Right atrium auricular region (tissue), 2 donors: ENCODE measurements at regions not wholly inside any gene's neighbourhood (a gene's known extent, or its start where the extent isn't known, plus 50 kb on each side); places are given as distances from the start of the nearest gene placed in this dataset.

Source experiments
- DNase-seq: peaks from one replicate; pipeline ENCODE4 v3.0.0-alpha.2; 2019; ENCODE audit warnings: low spot score
- H3K27ac ChIP-seq, 2 donors: fragments of 200-600 bp; sonication (generic); 1 replicate in 1 of 2; 2 replicates in 1 of 2; pipeline ENCODE4 v1.5.1; 2016 to 2019
- H3K27me3 ChIP-seq, 2 donors: fragments of 200-600 bp; sonication (generic); one replicate each; pipeline versions ENCODE4 v1.5.1 to v1.6.0; 2017 to 2019
- H3K36me3 ChIP-seq: fragments of 200-600 bp; sonication (generic); one replicate; pipeline ENCODE4 v1.5.1; 2016
- H3K4me1 ChIP-seq, 2 donors: fragments of 200-600 bp; sonication (generic); one replicate each; pipeline versions ENCODE4 v1.5.1 to v1.6.0; 2017 to 2019
- H3K4me3 ChIP-seq, 2 donors: fragments of 200-600 bp; sonication (generic); 1 replicate in 1 of 2; 2 replicates in 1 of 2; pipeline ENCODE4 v1.5.1; 2017 to 2019; ENCODE audit warnings: mild to moderate bottlenecking in 1 of 2, moderate library complexity in 1 of 2
- H3K9me3 ChIP-seq, 2 donors: fragments of 200-600 bp; sonication (generic); one replicate each; pipeline ENCODE4 v1.5.1; 2019
- TF ChIP-seq, protein P1 (sequence below), 2 donors: fragments of 200-600 bp; sonication (generic); IDR thresholded peaks; one replicate each; pipeline ENCODE4 v1.5.1; 2019; ENCODE audit warnings: antibody characterized with exemption in 2 of 2

DNA sequence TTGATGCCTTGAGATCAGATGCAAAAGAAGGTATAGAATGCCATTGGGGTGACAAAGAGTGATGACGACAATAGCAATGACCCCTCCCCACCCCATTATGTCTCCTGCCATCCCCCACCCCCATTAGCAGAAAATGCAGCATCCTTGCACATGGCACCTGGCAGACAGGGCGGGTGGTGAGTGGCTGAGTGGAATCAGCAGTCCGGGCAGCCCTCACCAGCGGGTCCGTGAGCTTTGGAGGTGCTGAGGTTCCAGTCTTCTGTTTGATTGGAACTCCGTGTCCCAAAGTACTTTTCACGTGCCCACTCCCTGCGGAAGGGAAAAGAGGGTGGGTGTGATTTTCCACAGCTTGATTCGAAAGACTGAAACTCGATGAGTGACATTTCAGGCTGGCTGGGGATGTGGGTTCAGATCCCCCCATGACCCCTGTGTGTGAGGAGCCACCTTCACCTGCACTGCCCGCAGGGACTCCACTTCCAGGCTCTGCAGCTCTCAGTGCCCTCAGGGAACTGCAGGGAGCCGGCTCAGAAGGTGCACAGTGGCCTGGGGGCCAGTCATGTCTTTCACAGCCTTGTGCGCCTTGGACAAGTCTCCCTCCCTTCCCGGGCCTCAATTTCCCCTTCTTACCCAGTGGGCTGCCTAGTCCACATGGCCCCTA, 130.9 kb downstream of the GLI2 start:
- no peak for DNase-seq
- Histone ChIP-seq H3K27ac (peak overlapping the region; percentile 75 to 77), H3K27me3 (no peaks in the 10 kb centered on the region), H3K4me1 (peaks cover 0 to 30% of the 10 kb centered on the region in 2 donors), H3K36me3 (no peaks in the 10 kb centered on the region), H3K9me3 (no peaks in the 10 kb centered on the region), H3K4me3 (peak overlapping the region in 1 of 2 donors; percentile 45)
- TF ChIP-seq, protein P1, sequence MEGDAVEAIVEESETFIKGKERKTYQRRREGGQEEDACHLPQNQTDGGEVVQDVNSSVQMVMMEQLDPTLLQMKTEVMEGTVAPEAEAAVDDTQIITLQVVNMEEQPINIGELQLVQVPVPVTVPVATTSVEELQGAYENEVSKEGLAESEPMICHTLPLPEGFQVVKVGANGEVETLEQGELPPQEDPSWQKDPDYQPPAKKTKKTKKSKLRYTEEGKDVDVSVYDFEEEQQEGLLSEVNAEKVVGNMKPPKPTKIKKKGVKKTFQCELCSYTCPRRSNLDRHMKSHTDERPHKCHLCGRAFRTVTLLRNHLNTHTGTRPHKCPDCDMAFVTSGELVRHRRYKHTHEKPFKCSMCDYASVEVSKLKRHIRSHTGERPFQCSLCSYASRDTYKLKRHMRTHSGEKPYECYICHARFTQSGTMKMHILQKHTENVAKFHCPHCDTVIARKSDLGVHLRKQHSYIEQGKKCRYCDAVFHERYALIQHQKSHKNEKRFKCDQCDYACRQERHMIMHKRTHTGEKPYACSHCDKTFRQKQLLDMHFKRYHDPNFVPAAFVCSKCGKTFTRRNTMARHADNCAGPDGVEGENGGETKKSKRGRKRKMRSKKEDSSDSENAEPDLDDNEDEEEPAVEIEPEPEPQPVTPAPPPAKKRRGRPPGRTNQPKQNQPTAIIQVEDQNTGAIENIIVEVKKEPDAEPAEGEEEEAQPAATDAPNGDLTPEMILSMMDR (IDR thresholded peaks at IDR 0.05) = no peak

DNA sequence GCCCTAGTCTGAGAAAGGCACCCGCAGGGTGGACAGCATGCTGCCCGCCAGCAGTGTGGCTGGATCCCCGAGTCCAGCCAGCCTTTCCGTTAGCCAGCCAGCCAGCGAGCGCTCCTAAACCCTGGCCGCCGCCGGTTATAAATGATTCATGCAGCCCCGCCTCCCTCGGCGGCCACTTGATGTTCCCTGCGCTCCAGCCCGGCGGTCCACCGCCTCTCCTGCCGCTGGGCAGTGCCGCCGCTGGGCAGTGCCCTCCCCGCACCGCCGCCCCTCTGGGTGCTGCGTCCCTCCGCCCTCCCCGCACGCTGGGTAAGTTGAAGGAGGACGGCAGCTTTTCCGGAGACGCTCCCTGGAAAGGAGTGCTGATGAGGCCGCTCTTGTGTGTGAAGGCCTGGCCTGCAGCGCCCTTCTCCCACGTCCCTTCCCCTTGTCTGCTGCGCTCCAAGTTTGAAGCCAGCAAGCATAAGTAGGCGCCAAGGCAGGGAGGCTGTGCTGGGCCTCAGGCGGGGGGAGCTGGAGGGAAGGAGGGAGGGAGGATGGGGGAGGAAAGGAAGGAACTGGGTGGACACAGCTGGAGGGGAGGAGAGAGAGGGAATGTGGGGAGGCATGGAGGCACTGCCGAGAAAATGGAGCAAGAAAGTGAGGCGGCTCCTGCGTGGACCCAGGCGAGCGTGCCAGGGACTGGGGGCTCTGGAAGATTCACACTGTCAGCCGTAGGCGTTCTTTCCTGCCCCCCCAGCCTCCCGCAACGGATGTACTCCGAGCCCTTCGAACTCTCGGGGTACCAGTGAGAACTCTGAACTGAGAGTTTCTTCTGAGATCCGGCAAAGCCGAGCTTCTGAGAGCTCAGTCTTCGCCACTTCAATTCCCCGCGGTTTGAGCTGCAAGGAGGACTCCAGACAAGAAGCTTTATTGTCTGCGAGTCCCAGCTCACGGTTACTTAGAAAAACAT, 131.9 kb downstream of the GLI2 start:
- H3K4me1 ChIP-seq = peaks cover 0 to 30% of the 10 kb centered on the region in 2 donors
- DNase-seq = peak; percentile 87
- TF ChIP-seq, protein P1 (IDR thresholded peaks at IDR 0.05) = no peak

DNA sequence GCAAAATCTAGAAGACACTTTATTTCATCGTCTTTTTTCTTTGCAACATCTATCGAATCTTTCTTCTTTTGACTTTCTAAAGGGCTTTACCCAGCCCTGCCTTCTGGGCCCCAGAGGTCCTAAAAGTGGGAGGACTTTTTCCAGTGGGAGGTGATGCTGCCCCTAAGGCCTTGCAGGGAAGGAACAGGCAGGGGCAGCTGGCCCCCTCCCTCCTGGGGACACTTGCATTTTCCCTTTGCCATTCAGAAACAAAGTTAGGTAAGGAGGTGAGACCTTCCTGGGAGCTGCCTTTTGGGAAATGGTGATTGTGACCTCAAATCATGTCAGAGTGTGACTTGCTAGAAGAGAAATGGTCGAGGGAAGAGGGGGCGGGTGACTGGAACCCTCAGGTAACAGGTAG, 132.7 kb downstream of the GLI2 start:
- DNase-seq = no peak
- no peaks in the 10 kb centered on the region for H3K27me3 ChIP-seq
- H3K4me3 ChIP-seq = peak overlapping the region in 1 of 2 donors; percentile 45
- no peaks in the 10 kb centered on the region for H3K9me3 ChIP-seq
- no peaks in the 10 kb centered on the region for H3K36me3 ChIP-seq
- H3K27ac ChIP-seq = peak overlapping the region; percentile 75 to 77
- H3K4me1 ChIP-seq = peaks cover 0 to 30% of the 10 kb centered on the region in 2 donors
- TF ChIP-seq, protein P1 (IDR thresholded peaks at IDR 0.05) = no peak

More for the DNA sequence above, 131.9 kb downstream of the GLI2 start:
- Histone ChIP-seq H3K4me3 (peak overlapping the region; percentile 19 to 45), H3K36me3 (no peaks in the 10 kb centered on the region), H3K27me3 (no peaks in the 10 kb centered on the region), H3K9me3 (no peaks in the 10 kb centered on the region), H3K27ac (peak overlapping the region; percentile 75 to 77)

DNA sequence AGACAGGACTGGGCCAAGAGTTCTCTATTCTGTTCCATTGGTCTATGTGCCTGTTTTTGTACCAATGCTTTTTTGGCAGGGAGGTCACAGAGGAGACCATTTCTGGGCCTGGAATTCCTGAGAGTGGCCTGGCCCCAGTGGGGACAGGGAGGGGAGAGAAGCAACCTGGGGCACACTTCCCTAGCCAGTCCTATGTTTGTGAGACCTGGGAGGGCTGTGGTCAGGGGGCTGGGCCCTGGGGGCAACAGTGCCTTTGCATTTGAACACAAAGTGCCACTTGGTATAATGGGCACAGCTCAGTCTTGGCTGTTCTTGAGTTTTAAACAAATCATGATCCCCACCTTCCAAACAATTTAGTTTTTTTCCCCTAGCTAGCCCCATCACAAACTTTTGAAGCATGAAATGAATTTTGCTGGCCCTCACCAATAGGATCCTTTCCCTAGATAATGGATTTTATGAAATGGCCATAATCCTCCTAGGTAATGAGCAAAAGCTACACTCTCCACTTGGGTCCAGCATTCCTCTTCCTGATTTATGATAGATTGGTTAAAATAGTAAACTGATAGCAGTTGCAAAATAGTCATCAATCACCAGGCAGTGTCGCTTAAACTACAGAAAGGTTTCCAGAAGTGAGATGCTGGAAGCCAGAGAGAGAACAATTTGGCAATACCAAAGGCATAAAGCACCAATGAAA, 133.5 kb downstream of the GLI2 start:
- H3K4me1 ChIP-seq = peaks cover 0 to 23% of the 10 kb centered on the region in 2 donors
- no peaks in the 10 kb centered on the region for H3K27me3 ChIP-seq
- TF ChIP-seq, protein P1 (IDR thresholded peaks at IDR 0.05) = no peak
- no peaks in the 10 kb centered on the region for H3K9me3 ChIP-seq
- DNase-seq = no peak
- no peaks in the 10 kb centered on the region for H3K36me3 ChIP-seq
- peak overlapping the region in 1 of 2 donors; percentile 75 for H3K27ac ChIP-seq
- no peak overlapping the region for H3K4me3 ChIP-seq

DNA sequence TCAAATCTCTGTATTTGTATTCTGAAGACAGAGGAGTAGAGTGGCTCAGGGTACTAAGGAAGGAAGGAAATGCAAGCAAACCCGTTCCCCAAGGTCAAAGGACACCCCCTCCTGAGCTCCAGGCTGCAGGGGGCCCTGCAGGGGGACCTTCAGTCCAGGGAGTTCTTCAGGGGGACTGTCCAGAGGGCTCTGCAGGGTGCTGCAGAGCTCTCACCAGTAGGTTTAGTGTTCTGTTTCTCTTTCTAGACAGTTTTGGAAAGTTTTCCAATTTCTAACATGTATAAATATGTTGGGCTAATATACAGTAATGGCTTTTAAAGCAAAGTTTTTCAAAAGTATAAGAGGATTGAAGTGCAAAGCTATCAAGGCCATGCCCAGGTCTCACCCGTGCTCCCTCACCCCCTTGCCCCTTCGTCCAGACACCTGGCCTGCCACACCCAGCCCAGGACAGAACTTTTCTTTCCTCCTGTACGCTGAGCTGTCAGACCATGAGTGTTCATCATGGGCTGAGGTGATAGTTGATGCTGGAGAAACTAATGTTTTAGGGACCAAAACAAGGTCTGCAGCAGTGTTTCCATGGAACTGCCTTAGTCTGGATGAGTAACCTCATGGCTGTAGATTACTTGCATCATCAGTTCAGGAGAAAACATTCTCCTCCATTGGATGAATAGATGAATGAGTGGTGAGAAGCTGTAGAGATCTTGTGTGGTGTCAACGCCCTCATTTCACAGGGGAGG, 134.2 kb downstream of the GLI2 start:
- no peak for DNase-seq
- Histone ChIP-seq H3K9me3 (no peaks in the 10 kb centered on the region), H3K4me1 (peaks cover 0 to 31% of the 10 kb centered on the region in 2 donors), H3K36me3 (no peaks in the 10 kb centered on the region), H3K4me3 (no peak overlapping the region), H3K27me3 (no peaks in the 10 kb centered on the region), H3K27ac (no peak overlapping the region)
- TF ChIP-seq, protein P1 (IDR thresholded peaks at IDR 0.05) = no peak
